Bone marrow (tissue), 2 donors: ENCODE measurements at regions not wholly inside any gene's neighbourhood (a gene's known extent, or its start where the extent isn't known, plus 50 kb on each side); places are given as distances from the start of the nearest gene placed in this dataset.
"Not testable (repeated sequence)": the region's sequence is repeated elsewhere in the genome, so short reads cannot be mapped to it uniquely, and the experiment has no call there.

Experiments
- DNase-seq, 2 donors: peaks; one replicate each; lab custom pipeline; 2025; lab: John Stamatoyannopoulos, UW

DNA sequence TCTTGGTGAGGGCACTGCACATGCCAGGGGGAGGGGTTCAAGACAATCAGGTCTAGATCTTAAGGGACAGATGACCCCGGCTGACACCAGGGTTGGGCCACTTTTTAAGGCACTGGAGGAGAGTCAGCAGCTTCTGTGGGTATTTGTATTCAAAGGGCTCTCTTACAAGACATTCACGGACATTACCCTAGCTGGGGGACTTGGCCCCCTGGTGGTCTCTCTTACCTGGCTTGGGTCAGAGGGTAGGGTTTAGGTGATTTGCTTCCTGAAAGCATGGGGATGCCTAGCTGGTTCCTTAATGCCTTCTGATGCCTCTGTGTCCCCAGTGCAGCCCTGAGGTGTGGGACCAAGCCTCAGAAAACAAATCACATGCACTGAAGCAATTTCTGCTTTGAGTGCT, 354.7 kb downstream of the CDC5L start:
- DNase-seq: no peak

- no peak for DNase-seq
These were observed 355.4 kb downstream of the CDC5L start for GRCh38 chr6:44742828-44743372.

DNA sequence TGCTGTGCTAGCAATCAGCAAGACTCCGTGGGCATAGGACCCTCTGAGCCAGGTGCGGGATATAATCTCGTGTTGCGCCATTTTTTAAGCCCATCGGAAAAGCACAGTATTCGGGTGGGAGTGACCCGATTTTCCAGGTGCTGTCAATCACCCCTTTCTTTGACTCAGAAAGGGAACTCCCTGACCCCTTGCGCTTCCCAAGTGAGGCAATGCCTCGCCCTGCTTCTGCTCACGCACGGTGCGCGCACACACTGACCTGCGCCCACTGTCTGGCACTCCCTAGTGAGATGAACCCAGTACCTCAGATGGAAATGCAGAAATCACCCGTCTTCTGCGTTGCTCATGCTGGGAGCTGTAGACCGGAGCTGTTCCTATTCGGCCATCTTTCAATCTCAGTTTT, 372.6 kb downstream of the CDC5L start:
- not testable (repeated sequence) for DNase-seq

DNA sequence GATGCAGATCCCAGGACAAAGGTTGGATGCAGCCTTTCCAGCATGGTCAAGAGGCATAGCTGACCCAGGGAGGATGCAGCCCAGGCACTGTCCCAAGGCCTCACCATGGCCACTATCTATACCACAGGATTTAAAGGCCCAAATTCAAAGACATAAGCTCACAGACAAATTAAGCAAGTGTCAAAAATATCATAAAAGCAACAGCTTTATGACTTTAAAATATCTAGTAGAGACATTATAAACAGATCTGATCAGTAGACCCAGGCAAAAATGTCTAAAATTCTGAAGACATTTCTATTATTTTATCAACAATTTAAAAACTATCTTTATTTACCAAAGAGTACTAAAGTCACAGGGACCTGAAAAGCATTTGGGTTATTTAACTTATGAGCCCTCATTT, 373.5 kb downstream of the CDC5L start:
- DNase-seq: no peak

DNA sequence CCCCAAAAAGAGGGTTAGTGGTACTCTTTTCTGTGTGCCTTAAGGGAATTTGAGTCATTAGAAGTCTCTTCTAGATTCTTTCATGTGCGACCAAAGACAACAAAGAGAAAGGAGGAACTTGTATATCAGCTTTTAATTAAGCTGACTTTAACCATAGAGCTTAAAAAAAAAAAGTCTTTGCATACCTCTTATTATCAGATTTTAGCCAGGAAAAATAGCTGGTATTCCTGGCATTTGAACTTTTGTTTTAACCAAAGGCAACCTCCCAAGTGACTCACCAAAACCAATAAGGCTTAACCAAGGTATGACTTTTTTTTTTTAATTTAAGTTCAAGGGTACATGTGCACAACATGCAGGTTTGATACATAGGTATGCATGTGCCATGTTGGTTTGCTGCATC, 375.0 kb downstream of the CDC5L start:
- DNase-seq: no peak

DNA sequence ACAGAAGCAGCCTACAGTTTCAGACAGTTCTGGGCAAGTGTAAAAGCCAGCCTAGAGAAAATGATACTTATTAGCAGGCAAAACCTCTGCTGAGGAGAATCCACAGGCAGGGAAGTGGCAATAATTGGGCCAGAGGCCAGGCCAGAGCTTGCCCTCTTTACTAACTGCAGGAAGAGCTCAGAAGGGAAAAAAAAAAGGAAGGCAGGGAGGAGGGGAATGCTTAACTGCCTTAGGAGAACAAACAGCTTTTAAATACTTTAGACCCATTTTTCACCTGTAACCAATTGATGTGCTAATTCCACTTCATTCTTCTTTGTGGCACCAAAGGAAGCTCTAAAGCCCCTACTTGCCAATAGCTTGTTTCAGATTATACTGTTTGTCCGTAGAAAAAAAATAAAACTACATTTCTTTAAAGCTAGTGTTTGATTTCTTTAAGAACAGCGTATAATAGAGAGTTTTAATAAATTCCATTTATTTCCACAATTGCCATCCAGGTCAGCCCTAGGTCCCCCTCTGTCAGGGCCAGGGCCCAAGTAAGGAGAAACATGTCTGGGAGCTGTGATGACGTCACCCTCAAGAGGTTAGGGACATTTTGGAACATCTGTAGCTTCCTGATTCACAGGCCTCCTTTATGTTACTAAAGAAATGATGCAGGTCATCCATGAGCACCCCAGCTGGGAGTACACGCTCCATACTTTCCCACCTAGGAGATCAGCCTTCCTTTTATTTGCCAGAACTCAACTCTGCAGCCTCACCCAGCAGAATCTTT, 384.3 kb downstream of the CDC5L start:
- DNase-seq: no peak

DNA sequence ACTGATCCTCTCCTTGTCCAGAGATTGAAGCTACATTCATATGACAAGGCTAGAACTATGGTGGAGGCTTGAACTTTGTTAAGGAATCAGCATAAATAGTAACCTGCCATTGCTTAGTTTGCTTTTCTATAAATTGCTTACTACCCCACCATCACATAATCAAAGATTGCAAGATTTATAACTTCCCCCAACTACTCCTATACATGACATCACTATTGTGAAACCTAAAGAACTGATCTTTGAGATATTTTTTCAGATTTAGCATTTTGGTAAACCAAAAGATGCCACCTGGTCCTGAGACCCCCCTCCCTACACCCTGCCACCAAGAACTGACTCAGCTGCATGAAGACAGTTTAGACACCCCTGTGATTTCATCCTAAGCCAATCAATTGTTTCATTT, 385.3 kb downstream of the CDC5L start:
- DNase-seq: no peak

GRCh38 chr6:44775121-44775520, 387.6 kb downstream of the CDC5L start:
- DNase-seq: no peak

GRCh38 chr6:44776344-44776743, 388.8 kb downstream of the CDC5L start:
- DNase-seq: no peak

GRCh38 chr6:44778513-44778912, 391.0 kb downstream of the CDC5L start:
- no peak for DNase-seq
